ENCODE measurements at regions not wholly inside any gene's neighbourhood (a gene's known extent, or its start where the extent isn't known, plus 50 kb on each side); places are given as distances from the start of the nearest gene placed in this dataset.

DNA sequence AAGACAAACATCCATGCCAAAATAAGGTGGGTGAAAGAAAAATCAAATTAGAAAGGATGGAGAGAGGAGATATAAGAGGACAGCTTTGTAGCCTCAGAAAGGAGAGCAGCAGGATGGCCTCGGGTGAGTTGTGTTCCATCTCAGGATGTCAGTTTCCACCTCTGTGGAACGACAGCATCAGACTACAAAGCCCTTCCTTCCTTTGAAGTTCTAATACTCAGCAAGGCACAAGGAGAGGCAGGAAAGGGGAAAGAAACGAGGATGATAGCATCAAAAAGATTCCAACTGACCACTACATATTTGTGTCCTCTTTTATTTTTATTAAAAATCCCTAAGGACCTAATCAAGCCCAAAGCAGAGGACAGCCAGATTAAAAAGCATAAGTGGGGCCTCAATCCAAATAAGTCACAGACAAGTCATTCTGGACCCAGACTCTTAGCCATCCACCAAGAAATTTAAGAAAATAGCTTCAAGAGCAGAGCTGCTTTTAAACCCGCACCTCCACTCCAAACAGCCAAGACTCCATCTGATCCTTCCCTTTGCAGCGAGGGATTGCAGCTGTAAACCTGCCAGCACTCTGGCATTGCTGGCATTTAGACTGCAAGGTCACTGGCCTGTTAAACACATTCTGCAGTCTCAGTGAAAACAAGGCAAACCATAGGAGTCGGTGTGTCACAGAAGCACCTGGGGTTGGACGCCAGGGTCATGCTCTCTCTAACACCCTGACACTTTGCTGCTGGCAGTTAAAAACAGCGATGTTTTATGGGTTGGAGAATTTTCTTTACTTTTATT lies 314.5 kb upstream of the CHAC2 start:
- Histone ChIP-seq H3K27ac (ENCODE audit: low read depth, low read length) (no peak overlapping the region), H3K36me3 (ENCODE audit: control insufficient read depth in 5 of 5, insufficient read depth in 5 of 5, low read length in 5 of 5) (no peaks in the 10 kb centered on the region), H3K4me3 (ENCODE audit: low read depth in 1 of 5, low read length in 5 of 5) (no peak overlapping the region), H3K4me1 (ENCODE audit: control insufficient read depth in 5 of 5, insufficient read depth in 5 of 5, low read length in 5 of 5) (peaks cover 0 to 4% (median 0%) of the 10 kb centered on the region in 5 donors), H3K9me3 (ENCODE audit: control insufficient read depth in 5 of 5, low read length in 5 of 5) (no peaks in the 10 kb centered on the region), H3K27me3 (ENCODE audit: control insufficient read depth in 5 of 5, insufficient read depth in 4 of 5, low read length in 5 of 5) (peaks cover 0 to 3% (median 0%) of the 10 kb centered on the region in 5 donors), H3K9ac (ENCODE audit: low read length in 5 of 5) (no peak overlapping the region)

- Histone ChIP-seq H3K4me1 (ENCODE audit: control insufficient read depth in 5 of 5, insufficient read depth in 5 of 5, low read length in 5 of 5) (peaks cover 0 to 4% (median 0%) of the 10 kb centered on the region in 5 donors), H3K27ac (ENCODE audit: low read depth, low read length) (no peak overlapping the region), H3K27me3 (ENCODE audit: control insufficient read depth in 5 of 5, insufficient read depth in 4 of 5, low read length in 5 of 5) (peaks cover 0 to 3% (median 0%) of the 10 kb centered on the region in 5 donors), H3K9me3 (ENCODE audit: control insufficient read depth in 5 of 5, low read length in 5 of 5) (no peaks in the 10 kb centered on the region), H3K4me3 (ENCODE audit: low read depth in 1 of 5, low read length in 5 of 5) (no peak overlapping the region), H3K9ac (ENCODE audit: low read length in 5 of 5) (no peak overlapping the region), H3K36me3 (ENCODE audit: control insufficient read depth in 5 of 5, insufficient read depth in 5 of 5, low read length in 5 of 5) (no peaks in the 10 kb centered on the region)
These were observed 315.2 kb upstream of the CHAC2 start for GRCh38 chr2:53452400-53452799.

GRCh38 chr2:53450923-53451322 lies 316.7 kb upstream of the CHAC2 start:
- Histone ChIP-seq H3K4me3 (ENCODE audit: low read depth in 1 of 5, low read length in 5 of 5) (no peak overlapping the region), H3K9ac (ENCODE audit: low read length in 5 of 5) (no peak overlapping the region)

GRCh38 chr2:53448591-53448990 lies 319.0 kb upstream of the CHAC2 start:
- H3K27ac ChIP-seq (ENCODE audit: low read depth, low read length), result no peak overlapping the region
- H3K4me3 ChIP-seq (ENCODE audit: low read depth in 1 of 5, low read length in 5 of 5), result no peak overlapping the region
- no peak overlapping the region for H3K9ac ChIP-seq (ENCODE audit: low read length in 5 of 5)
- H3K27me3 ChIP-seq (ENCODE audit: control insufficient read depth in 5 of 5, insufficient read depth in 4 of 5, low read length in 5 of 5), result peaks cover 0 to 3% (median 0%) of the 10 kb centered on the region in 5 donors
- no peaks in the 10 kb centered on the region for H3K9me3 ChIP-seq (ENCODE audit: control insufficient read depth in 5 of 5, low read length in 5 of 5)
- peaks cover 0 to 4% (median 0%) of the 10 kb centered on the region in 5 donors for H3K4me1 ChIP-seq (ENCODE audit: control insufficient read depth in 5 of 5, insufficient read depth in 5 of 5, low read length in 5 of 5)
- no peaks in the 10 kb centered on the region for H3K36me3 ChIP-seq (ENCODE audit: control insufficient read depth in 5 of 5, insufficient read depth in 5 of 5, low read length in 5 of 5)

More at GRCh38 chr2:53450923-53451322, 316.7 kb upstream of the CHAC2 start:
- H3K27ac ChIP-seq (ENCODE audit: low read depth, low read length), result no peak overlapping the region
- H3K9me3 ChIP-seq (ENCODE audit: control insufficient read depth in 5 of 5, low read length in 5 of 5), result no peaks in the 10 kb centered on the region
- peaks cover 0 to 4% (median 0%) of the 10 kb centered on the region in 5 donors for H3K4me1 ChIP-seq (ENCODE audit: control insufficient read depth in 5 of 5, insufficient read depth in 5 of 5, low read length in 5 of 5)
- H3K27me3 ChIP-seq (ENCODE audit: control insufficient read depth in 5 of 5, insufficient read depth in 4 of 5, low read length in 5 of 5), result peaks cover 0 to 3% (median 0%) of the 10 kb centered on the region in 5 donors
- H3K36me3 ChIP-seq (ENCODE audit: control insufficient read depth in 5 of 5, insufficient read depth in 5 of 5, low read length in 5 of 5), result no peaks in the 10 kb centered on the region

DNA sequence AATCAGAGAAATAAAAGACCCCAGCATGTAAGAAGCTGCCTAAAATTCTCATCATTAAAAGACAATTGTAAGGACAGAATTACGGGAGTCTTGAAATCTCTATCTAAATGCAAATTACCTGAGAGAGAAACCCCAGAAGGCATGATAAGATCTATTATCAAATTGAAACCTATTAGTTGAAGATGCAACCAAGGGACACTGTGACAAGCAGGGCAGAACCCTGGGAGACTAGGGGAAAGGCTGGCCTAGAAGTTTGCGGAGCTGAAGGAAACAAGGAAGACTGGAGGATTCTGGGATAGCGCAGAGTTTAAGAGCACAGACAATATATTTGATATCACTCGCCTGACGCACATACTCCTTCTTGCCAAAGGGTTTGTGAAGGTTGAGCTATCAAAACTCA lies 319.5 kb upstream of the CHAC2 start:
- peaks cover 0 to 3% (median 0%) of the 10 kb centered on the region in 5 donors for H3K27me3 ChIP-seq (ENCODE audit: control insufficient read depth in 5 of 5, insufficient read depth in 4 of 5, low read length in 5 of 5)
- peaks cover 0 to under 1% (median 0%) of the 10 kb centered on the region in 5 donors for H3K4me1 ChIP-seq (ENCODE audit: control insufficient read depth in 5 of 5, insufficient read depth in 5 of 5, low read length in 5 of 5)
- no peaks in the 10 kb centered on the region for H3K9me3 ChIP-seq (ENCODE audit: control insufficient read depth in 5 of 5, low read length in 5 of 5)
- no peaks in the 10 kb centered on the region for H3K36me3 ChIP-seq (ENCODE audit: control insufficient read depth in 5 of 5, insufficient read depth in 5 of 5, low read length in 5 of 5)
- no peak overlapping the region for H3K27ac ChIP-seq (ENCODE audit: low read depth, low read length)
- H3K9ac ChIP-seq (ENCODE audit: low read length in 5 of 5), result no peak overlapping the region
- no peak overlapping the region for H3K4me3 ChIP-seq (ENCODE audit: low read depth in 1 of 5, low read length in 5 of 5)

DNA sequence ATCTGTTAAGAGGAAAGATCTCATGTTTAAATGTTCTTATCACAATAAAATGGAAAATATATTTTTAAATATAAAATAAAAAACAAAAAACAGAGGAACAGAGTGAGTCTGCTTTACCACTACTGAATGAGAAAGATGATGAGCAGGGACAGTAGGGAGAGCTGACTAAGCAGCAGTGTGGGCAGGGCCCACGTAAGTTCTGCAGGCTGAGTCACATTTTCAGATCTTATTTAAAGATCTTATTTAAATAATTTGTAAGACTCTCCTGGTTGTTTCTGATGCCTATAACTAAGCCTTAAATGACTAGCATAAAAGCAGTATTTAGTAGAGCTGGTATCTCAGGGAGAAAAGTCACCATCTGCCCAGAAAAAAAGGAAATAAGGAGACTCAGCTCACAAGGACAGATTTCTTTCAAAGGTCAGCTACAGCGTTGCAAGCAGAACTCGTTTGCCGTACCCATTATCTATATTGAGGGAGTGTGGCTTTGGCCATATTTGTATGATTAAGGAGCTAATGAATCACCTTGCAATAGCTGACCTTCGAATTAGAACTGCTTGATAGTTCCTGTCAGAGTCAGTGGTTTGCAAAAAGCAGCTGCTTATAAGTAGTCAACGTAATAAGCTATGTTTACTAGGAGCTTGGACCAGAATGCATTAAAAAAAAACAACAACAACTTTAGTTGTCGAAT lies 322.1 kb upstream of the CHAC2 start:
- H3K9ac ChIP-seq (ENCODE audit: low read length in 5 of 5), result no peak overlapping the region
- no peaks in the 10 kb centered on the region for H3K9me3 ChIP-seq (ENCODE audit: control insufficient read depth in 5 of 5, low read length in 5 of 5)
- no peak overlapping the region for H3K27ac ChIP-seq (ENCODE audit: low read depth, low read length)
- no peaks in the 10 kb centered on the region for H3K36me3 ChIP-seq (ENCODE audit: control insufficient read depth in 5 of 5, insufficient read depth in 5 of 5, low read length in 5 of 5)
- no peaks in the 10 kb centered on the region for H3K4me1 ChIP-seq (ENCODE audit: control insufficient read depth in 5 of 5, insufficient read depth in 5 of 5, low read length in 5 of 5)
- no peaks in the 10 kb centered on the region for H3K27me3 ChIP-seq (ENCODE audit: control insufficient read depth in 5 of 5, insufficient read depth in 4 of 5, low read length in 5 of 5)
- H3K4me3 ChIP-seq (ENCODE audit: low read depth in 1 of 5, low read length in 5 of 5), result no peak overlapping the region

DNA sequence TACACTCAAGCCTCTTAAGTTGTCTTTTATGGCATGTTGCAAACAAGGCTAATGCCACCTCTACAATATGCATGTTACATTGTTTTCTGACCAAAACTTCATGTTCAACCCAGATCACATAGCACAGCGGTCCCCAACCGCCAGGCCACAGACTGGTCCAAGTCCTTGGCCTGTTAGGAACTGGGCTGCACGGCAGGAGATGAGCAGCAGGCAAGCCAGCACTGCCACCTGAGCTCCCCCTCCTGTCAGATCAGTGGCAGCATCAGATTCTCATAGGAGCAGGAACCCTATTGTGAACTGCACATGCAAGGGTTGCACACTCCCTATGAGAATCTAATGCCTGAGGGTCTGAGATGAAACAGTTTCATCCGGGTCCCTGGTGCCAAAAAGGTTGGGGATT lies 324.8 kb upstream of the CHAC2 start:
- no peak overlapping the region for H3K27ac ChIP-seq (ENCODE audit: low read depth, low read length)
- H3K4me3 ChIP-seq (ENCODE audit: low read depth in 1 of 5, low read length in 5 of 5), result no peak overlapping the region
- no peaks in the 10 kb centered on the region for H3K4me1 ChIP-seq (ENCODE audit: control insufficient read depth in 5 of 5, insufficient read depth in 5 of 5, low read length in 5 of 5)
- no peaks in the 10 kb centered on the region for H3K9me3 ChIP-seq (ENCODE audit: control insufficient read depth in 5 of 5, low read length in 5 of 5)
- H3K36me3 ChIP-seq (ENCODE audit: control insufficient read depth in 5 of 5, insufficient read depth in 5 of 5, low read length in 5 of 5), result no peaks in the 10 kb centered on the region
- no peaks in the 10 kb centered on the region for H3K27me3 ChIP-seq (ENCODE audit: control insufficient read depth in 5 of 5, insufficient read depth in 4 of 5, low read length in 5 of 5)
- no peak overlapping the region for H3K9ac ChIP-seq (ENCODE audit: low read length in 5 of 5)

DNA sequence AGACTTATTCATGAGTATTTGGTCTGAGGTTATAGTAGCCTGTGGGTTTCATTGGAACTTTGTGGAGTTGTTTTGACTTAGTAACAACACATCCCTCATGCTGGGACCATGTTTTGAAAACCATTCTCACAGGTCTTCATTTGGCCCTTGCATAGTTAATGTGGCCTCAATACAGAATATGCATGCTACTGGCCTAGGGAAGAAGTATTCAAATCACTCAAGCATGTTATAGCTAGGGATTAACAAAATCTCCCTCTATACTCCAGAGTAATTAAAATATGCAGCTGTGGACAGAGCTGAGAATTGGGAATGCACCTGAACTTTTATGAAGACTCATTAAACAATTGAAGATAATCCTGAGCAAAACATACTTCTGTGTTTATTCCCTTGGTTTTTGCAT lies 325.5 kb upstream of the CHAC2 start:
- H3K27ac ChIP-seq (ENCODE audit: low read depth, low read length), result no peak overlapping the region
- no peaks in the 10 kb centered on the region for H3K36me3 ChIP-seq (ENCODE audit: control insufficient read depth in 5 of 5, insufficient read depth in 5 of 5, low read length in 5 of 5)
- no peaks in the 10 kb centered on the region for H3K4me1 ChIP-seq (ENCODE audit: control insufficient read depth in 5 of 5, insufficient read depth in 5 of 5, low read length in 5 of 5)
- no peaks in the 10 kb centered on the region for H3K27me3 ChIP-seq (ENCODE audit: control insufficient read depth in 5 of 5, insufficient read depth in 4 of 5, low read length in 5 of 5)
- no peaks in the 10 kb centered on the region for H3K9me3 ChIP-seq (ENCODE audit: control insufficient read depth in 5 of 5, low read length in 5 of 5)
- H3K9ac ChIP-seq (ENCODE audit: low read length in 5 of 5), result no peak overlapping the region
- no peak overlapping the region for H3K4me3 ChIP-seq (ENCODE audit: low read depth in 1 of 5, low read length in 5 of 5)

DNA sequence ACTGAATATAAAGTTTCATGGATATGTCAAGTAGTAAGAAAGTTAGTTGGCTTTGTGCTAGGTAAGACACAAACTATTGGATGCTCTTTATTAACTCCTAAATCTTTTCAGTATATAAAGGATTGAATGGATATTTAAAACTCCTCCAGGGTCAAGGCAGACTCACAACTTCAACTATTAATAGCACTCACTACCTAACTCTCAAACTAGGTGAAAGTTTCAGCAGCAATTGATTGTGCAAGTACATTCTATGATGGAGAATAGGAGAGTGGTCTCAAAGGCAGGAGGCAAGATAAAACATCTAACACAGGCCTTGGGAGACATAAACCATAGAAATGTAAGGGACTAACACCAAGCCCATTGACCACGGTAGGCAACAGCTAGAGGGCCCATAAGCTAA lies 328.9 kb upstream of the CHAC2 start:
- Histone ChIP-seq H3K4me1 (ENCODE audit: control insufficient read depth in 5 of 5, insufficient read depth in 5 of 5, low read length in 5 of 5) (no peaks in the 10 kb centered on the region), H3K36me3 (ENCODE audit: control insufficient read depth in 5 of 5, insufficient read depth in 5 of 5, low read length in 5 of 5) (no peaks in the 10 kb centered on the region), H3K9ac (ENCODE audit: low read length in 5 of 5) (no peak overlapping the region), H3K4me3 (ENCODE audit: low read depth in 1 of 5, low read length in 5 of 5) (no peak overlapping the region), H3K27ac (ENCODE audit: low read depth, low read length) (no peak overlapping the region), H3K9me3 (ENCODE audit: control insufficient read depth in 5 of 5, low read length in 5 of 5) (no peaks in the 10 kb centered on the region), H3K27me3 (ENCODE audit: control insufficient read depth in 5 of 5, insufficient read depth in 4 of 5, low read length in 5 of 5) (no peaks in the 10 kb centered on the region)

DNA sequence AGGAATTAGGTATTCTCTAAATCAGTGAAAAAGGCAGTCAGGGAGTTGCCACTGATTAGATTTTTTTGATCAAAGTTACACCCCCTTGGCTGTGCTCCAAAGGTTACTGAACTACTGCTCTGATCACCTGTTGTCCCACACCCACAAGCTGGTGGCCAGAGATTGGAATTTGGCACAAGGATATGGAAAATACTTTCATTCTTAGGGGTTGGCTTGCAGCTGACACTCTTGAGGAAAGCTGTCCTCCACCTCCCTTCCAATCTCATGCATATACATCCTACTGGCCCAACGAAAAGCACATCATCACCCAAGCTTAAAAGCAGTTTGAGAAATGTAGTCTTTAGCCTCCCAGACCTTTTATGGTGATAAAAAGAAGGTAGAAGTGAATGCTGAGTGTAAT lies 329.5 kb upstream of the CHAC2 start:
- no peaks in the 10 kb centered on the region for H3K27me3 ChIP-seq (ENCODE audit: control insufficient read depth in 5 of 5, insufficient read depth in 4 of 5, low read length in 5 of 5)
- H3K4me3 ChIP-seq (ENCODE audit: low read depth in 1 of 5, low read length in 5 of 5), result no peak overlapping the region
- no peaks in the 10 kb centered on the region for H3K4me1 ChIP-seq (ENCODE audit: control insufficient read depth in 5 of 5, insufficient read depth in 5 of 5, low read length in 5 of 5)
- H3K36me3 ChIP-seq (ENCODE audit: control insufficient read depth in 5 of 5, insufficient read depth in 5 of 5, low read length in 5 of 5), result no peaks in the 10 kb centered on the region
- H3K9me3 ChIP-seq (ENCODE audit: control insufficient read depth in 5 of 5, low read length in 5 of 5), result no peaks in the 10 kb centered on the region
- no peak overlapping the region for H3K9ac ChIP-seq (ENCODE audit: low read length in 5 of 5)
- H3K27ac ChIP-seq (ENCODE audit: low read depth, low read length), result no peak overlapping the region

Measured in subcutaneous abdominal adipose tissue (tissue), 5 donors.